Spleen (tissue), 11 donors: ENCODE measurements at regions not wholly inside any gene's neighbourhood (a gene's known extent, or its start where the extent isn't known, plus 50 kb on each side); places are given as distances from the start of the nearest gene placed in this dataset.

Source experiments
- DNase-seq: peaks from one replicate; pipeline ENCODE4 v3.0.0-alpha.2; 2020
- H3K27ac ChIP-seq, 8 donors: fragments of 200-600 bp; sonication (generic) in 7 of 8; 1 replicate in 4 of 8; 2 replicates in 4 of 8; pipeline versions ENCODE4 v1.5.0 to v1.8.0; 2016 to 2021; ENCODE audit warnings: inconsistent platforms in 4 of 8, mild to moderate bottlenecking in 4 of 8, moderate library complexity in 1 of 8
- H3K27me3 ChIP-seq, 7 donors: fragments of 200-600 bp; sonication (generic) in 6 of 7; replicated peaks in 1 of 7; 1 replicate in 4 of 7; 2 replicates in 3 of 7; pipeline versions ENCODE4 v1.5.0 to v1.8.0; 2016 to 2021; ENCODE audit warnings: inconsistent platforms in 3 of 7, mild to moderate bottlenecking in 1 of 7
- H3K36me3 ChIP-seq, 6 donors: fragments of 200-600 bp; sonication (generic) in 5 of 6; 1 replicate in 4 of 6; 2 replicates in 2 of 6; pipeline versions ENCODE4 v1.5.0 to v1.8.0; 2016 to 2021; ENCODE audit warnings: inconsistent platforms in 2 of 6
- H3K4me1 ChIP-seq, 6 donors: fragments of 200-600 bp; sonication (generic) in 5 of 6; 1 replicate in 3 of 6; 2 replicates in 3 of 6; pipeline versions ENCODE4 v1.5.0 to v1.8.0; 2016 to 2021; ENCODE audit warnings: inconsistent platforms in 3 of 6
- H3K4me3 ChIP-seq, 8 donors: fragments of 200-600 bp; sonication (generic) in 7 of 8; 1 replicate in 4 of 8; 2 replicates in 4 of 8; pipeline versions ENCODE4 v1.5.0 to v1.8.0; 2016 to 2021; ENCODE audit warnings: inconsistent platforms in 4 of 8, mild to moderate bottlenecking in 4 of 8, moderate library complexity in 2 of 8
- H3K9me3 ChIP-seq, 8 donors: fragments of 200-600 bp; sonication (generic) in 7 of 8; 1 replicate in 4 of 8; 2 replicates in 4 of 8; pipeline versions ENCODE4 v1.5.0 to v1.8.0; 2016 to 2021; ENCODE audit warnings: inconsistent platforms in 4 of 8
- CTCF ChIP-seq, 11 experiments: fragments of 200-600 bp in 7 of 11; fragments of 450-650 bp in 4 of 11; sonication (generic) in 4 of 11; IDR thresholded peaks in 8 of 11; conservative IDR thresholded peaks in 3 of 11; 1 replicate in 7 of 11; 2 replicates in 4 of 11; pipeline versions ENCODE4 v1.4.0 to v1.8.0; 2016 to 2021; ENCODE audit warnings: antibody characterized with exemption in 11 of 11, inconsistent platforms in 4 of 11, mild to moderate bottlenecking in 1 of 11
- POLR2A ChIP-seq, 3 donors: fragments of 450-650 bp; IDR thresholded peaks; one replicate each; pipeline ENCODE4 v1.5.1; 2017; ENCODE audit warnings: antibody characterized with exemption in 3 of 3, mild to moderate bottlenecking in 1 of 3
- POLR2AphosphoS5 ChIP-seq, 3 donors: sonication (generic); formaldehyde crosslinking; IDR thresholded peaks; one replicate each; pipeline ENCODE4 v1.5.1; 2017; ENCODE audit warnings: antibody characterized with exemption in 3 of 3
- WGBS, 5 donors: extraction: QIAGEN DNeasy Blood & Tissue Kit in 3 of 5; methylation state at CpG; one replicate each; pipeline versions ENCODE4 v1.1.5 to v1.1.7; 2013 to 2018; 5-methylcytosine and 5-hydroxymethylcytosine counted together
- intact Hi-C: fragments of 100-400 bp; cut with DNase I; formaldehyde crosslinking; loops from one replicate; pipeline ENCODE4 v1.15.0; 2023; ENCODE audit warnings: low total_unique reads
- donor health status: healthy with polysubstance abuse.
- donor health status: DM: no; HTN: no; CAD: no; lungs with moderate emphysema.
- donor health status: DM: no; HTN: no; CAD: no.
- donor health status: Bipolar disorder and iron deficiency.
- donor health status: healthy.
- donor health status: DM: no; HTN: no; CAD: no.
- donor health status: DM: yes; HTN: yes; CAD: no.

GRCh38 chr10:36194276-36194675 is 552.2 kb upstream of the FZD8 start:
- 75 to 88% (median 77%) methylated on average over 4 of the region's 4 CpGs for WGBS, 5 donors
- Histone ChIP-seq H3K4me1 (no peaks in the 10 kb centered on the region), H3K4me3 (no peak overlapping the region), H3K27ac (no peak overlapping the region), H3K36me3 (no peaks in the 10 kb centered on the region), H3K9me3 (peaks cover 0 to 75% (median 46%) of the 10 kb centered on the region in 8 donors), H3K27me3 (no peaks in the 10 kb centered on the region)
- TF ChIP-seq CTCF (IDR thresholded peaks at IDR 0.05 in 8 of 11, conservative IDR thresholded peaks at IDR 0.05 in 3 of 11) (no peak), POLR2A (IDR thresholded peaks at IDR 0.05) (no peak), POLR2AphosphoS5 (IDR thresholded peaks at IDR 0.05) (no peak)
- DNase-seq = no peak
- intact Hi-C loops = no loop called here

- Histone ChIP-seq H3K27me3 (no peaks in the 10 kb centered on the region), H3K4me1 (no peaks in the 10 kb centered on the region), H3K4me3 (no peak overlapping the region), H3K36me3 (no peaks in the 10 kb centered on the region), H3K27ac (no peak overlapping the region), H3K9me3 (peaks cover 0 to 65% (median 42%) of the 10 kb centered on the region in 8 donors)
- no peak for TF ChIP-seq POLR2AphosphoS5 (IDR thresholded peaks at IDR 0.05)
- no peak for TF ChIP-seq POLR2A (IDR thresholded peaks at IDR 0.05)
- TF ChIP-seq CTCF (IDR thresholded peaks at IDR 0.05 in 8 of 11, conservative IDR thresholded peaks at IDR 0.05 in 3 of 11) = no peak
- WGBS, 5 donors = 68 to 88% (median 80%) methylated on average over 1 of the region's 1 CpG
- intact Hi-C loops = no loop called here
- no peak for DNase-seq
Observed at GRCh38 chr10:36191009-36191408, 548.9 kb upstream of the FZD8 start.

GRCh38 chr10:36188461-36188860 is 546.4 kb upstream of the FZD8 start:
- no peak for TF ChIP-seq CTCF (IDR thresholded peaks at IDR 0.05 in 8 of 11, conservative IDR thresholded peaks at IDR 0.05 in 3 of 11)
- TF ChIP-seq POLR2A (IDR thresholded peaks at IDR 0.05) = no peak
- TF ChIP-seq POLR2AphosphoS5 (IDR thresholded peaks at IDR 0.05) = no peak
- intact Hi-C loops = no loop called here
- H3K4me1 ChIP-seq = no peaks in the 10 kb centered on the region
- WGBS, 5 donors = 81 to 95% (median 87%) methylated on average over 4 of the region's 4 CpGs
- no peaks in the 10 kb centered on the region for H3K27me3 ChIP-seq
- no peak overlapping the region for H3K27ac ChIP-seq
- no peaks in the 10 kb centered on the region for H3K36me3 ChIP-seq
- no peak for DNase-seq
- H3K9me3 ChIP-seq = peaks cover 0 to 52% (median 36%) of the 10 kb centered on the region in 8 donors
- H3K4me3 ChIP-seq = no peak overlapping the region

GRCh38 chr10:36188080-36188453 is 546.0 kb upstream of the FZD8 start:
- no peak overlapping the region for H3K27ac ChIP-seq

More at GRCh38 chr10:36188080-36188453, 546.0 kb upstream of the FZD8 start:
- TF ChIP-seq POLR2AphosphoS5 (IDR thresholded peaks at IDR 0.05) = no peak
- no peak for TF ChIP-seq CTCF (IDR thresholded peaks at IDR 0.05 in 8 of 11, conservative IDR thresholded peaks at IDR 0.05 in 3 of 11)
- no peak for TF ChIP-seq POLR2A (IDR thresholded peaks at IDR 0.05)
- DNase-seq = no peak
- no peaks in the 10 kb centered on the region for H3K36me3 ChIP-seq
- intact Hi-C loops = no loop called here
- peaks cover 0 to 51% (median 34%) of the 10 kb centered on the region in 8 donors for H3K9me3 ChIP-seq
- WGBS, 5 donors = 50 to 84% (median 75%) methylated on average over 8 of the region's 8 CpGs
- H3K4me3 ChIP-seq = no peak overlapping the region
- H3K27me3 ChIP-seq = no peaks in the 10 kb centered on the region
- H3K4me1 ChIP-seq = peaks cover 0 to 2% (median 0%) of the 10 kb centered on the region in 6 donors
